PC-3 (cell line): ENCODE measurements at regions not wholly inside any gene's neighbourhood (a gene's known extent, or its start where the extent isn't known, plus 50 kb on each side); places are given as distances from the start of the nearest gene placed in this dataset.

Experiments
- CTCF ChIP-seq: fragments of 300-600 bp; sonication (generic); conservative IDR thresholded peaks from 2 replicates; pipeline ENCODE4 v1.5.1; 2017; ENCODE audit warnings: antibody characterized with exemption, low read depth, mild to moderate bottlenecking, low read length
- EZH2 ChIP-seq: fragments of 300-600 bp; sonication (generic); IDR thresholded peaks from one replicate; pipeline ENCODE4 v1.6.1; 2017; ENCODE audit warnings: antibody characterized with exemption, mild to moderate bottlenecking, low read length; ENCODE audit not compliant: unreplicated experiment
- EZH2phosphoT487 ChIP-seq: fragments of 300-600 bp; sonication (generic); IDR thresholded peaks from 2 replicates; pipeline ENCODE4 v1.6.1; 2018; ENCODE audit warnings: mild to moderate bottlenecking, antibody characterized with exemption, low read length, borderline replicate concordance

DNA sequence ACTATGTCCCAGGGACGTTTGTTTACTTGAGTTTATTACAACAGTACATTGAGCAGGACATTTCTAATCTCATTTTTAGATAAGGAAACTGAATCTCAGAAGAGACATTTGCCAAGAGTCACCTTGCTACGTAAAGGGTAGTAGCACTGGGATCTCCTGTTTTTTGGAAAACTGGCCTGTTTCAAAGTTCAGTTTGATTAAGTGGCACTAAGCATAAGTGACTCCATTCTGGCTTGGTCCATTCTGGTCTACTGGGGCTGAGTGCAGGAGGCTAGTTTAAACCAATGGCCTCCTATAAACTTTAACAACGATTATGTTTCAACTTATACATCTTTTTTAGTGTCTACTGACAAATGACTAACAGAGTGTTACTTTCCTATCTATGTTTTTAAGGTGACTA is 382.5 kb downstream of the ANKRD50 start:
- TF ChIP-seq CTCF (no peak), EZH2 (no peak), EZH2phosphoT487 (no peak)
